GM18519 (cell line): ENCODE measurements at regions not wholly inside any gene's neighbourhood (a gene's known extent, or its start where the extent isn't known, plus 50 kb on each side); places are given as distances from the start of the nearest gene placed in this dataset.

ENCODE experiments used
- ATAC-seq: cut with Tn5 transposase; IDR thresholded peaks from one replicate; pipeline ENCODE4 v1.9.1; 2021; ENCODE audit warnings: mild to moderate bottlenecking, moderate library complexity; ENCODE audit not compliant: unreplicated experiment, low FRiP score

- ATAC-seq: no peak
These were observed 659.0 kb upstream of the GNPDA2 start for GRCh38 chr4:45385306-45385705.

DNA sequence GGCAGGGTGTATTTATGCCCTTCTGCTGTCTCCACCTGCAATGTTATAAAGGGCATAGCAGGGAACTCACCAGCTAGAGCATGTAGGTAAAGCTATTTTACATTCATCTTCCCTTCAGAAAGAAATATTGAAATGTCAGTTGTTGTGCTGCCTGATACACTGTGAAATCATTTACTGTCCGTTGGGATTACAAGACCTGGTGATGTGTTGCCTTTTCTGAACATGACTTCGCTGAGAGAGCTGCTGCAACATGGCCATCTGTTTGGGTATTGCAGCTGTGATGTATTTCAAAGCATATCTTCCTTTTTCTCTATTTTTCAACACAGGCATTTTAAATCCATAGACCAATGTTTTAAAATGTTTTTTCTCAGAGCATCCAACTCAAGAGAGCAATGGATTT, 644.1 kb upstream of the GNPDA2 start:
- no peak for ATAC-seq

GRCh38 chr4:45368832-45369231, 642.5 kb upstream of the GNPDA2 start:
- ATAC-seq: no peak

GRCh38 chr4:45363931-45364330, 637.6 kb upstream of the GNPDA2 start:
- ATAC-seq: no peak

DNA sequence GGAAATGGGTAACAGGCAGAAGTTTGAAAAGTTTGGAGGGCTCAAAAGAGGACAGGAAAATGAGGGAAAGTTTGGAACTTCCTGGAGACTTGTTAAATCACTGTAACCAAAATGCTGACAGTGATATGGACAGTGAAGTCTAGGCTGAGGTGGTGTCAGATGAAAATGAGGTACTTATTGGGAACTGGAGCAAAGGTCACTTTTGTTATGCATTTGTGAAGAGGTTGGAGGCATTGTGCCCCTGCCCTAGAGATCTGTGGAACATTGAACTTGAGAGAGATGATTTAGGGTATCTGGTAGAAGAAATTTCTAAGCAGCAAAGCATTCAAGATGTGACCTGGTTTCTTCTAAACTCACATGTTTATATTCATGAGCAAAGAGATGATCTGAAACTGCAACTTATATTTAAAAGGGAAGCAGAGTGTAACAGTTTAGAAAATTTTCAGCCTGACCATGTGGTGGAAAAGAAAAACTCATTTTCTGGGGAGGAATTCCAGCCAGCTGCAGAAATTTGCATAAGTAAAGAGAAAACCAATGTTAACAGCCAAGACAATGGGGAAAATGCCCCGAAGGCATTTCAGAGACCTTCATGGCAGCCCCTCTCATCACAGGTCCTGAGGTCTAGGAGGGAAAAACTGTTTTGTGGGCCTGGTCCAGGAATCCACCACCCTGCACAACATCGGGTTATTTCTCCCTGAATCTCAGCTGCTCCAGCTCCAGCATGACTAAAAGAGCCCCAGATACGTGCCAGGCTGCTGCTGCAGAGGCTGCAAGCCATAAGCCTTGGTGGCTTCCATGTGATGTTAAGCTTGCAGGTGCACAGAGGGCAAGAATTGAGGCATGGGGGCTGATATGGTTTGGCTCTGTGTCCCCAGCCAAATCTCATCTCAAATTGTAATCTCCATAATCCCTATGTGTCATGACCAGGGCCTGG, 632.5 kb upstream of the GNPDA2 start:
- no peak for ATAC-seq

GRCh38 chr4:45353161-45353560, 626.8 kb upstream of the GNPDA2 start:
- ATAC-seq: no peak

DNA sequence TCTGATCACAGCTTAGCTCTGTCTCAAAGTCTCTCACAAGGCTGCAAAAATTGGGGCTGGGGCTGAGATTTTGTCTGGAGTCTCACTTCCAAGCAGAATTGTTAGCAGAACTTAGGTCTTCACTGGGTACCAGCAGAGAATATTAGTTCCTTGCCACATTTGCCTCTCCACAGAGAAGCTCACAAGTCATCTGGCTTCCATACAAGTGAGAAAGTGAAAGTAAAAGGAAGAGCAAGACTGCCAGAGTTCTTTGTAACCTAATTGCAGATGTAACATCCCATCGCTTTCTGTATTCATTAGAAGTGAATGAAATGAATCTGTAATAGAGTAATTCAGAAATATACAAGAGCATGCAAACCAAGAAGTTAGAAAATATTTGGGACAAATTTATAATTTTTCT, 624.1 kb upstream of the GNPDA2 start:
- ATAC-seq: peak; percentile 82

DNA sequence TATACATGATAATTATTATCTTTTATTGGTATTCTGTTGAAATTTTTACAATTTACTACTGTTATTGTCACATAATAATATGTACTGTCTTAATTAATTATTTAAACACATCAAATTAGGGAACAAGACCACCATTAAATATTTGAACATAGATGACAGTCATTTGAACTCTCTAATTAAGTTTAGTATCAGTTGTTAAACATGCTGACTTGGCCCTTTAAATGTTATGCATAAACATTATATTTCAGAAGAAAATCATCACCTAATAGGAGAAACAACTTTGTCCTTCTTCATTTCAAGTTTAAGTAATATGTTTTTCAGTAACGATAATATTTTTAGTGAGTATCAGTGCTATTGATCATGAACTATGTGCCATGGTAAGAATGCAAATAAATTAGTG, 623.5 kb upstream of the GNPDA2 start:
- ATAC-seq: no peak

GRCh38 chr4:45346816-45347435, 620.6 kb upstream of the GNPDA2 start:
- no peak for ATAC-seq

- no peak for ATAC-seq
These were observed 619.2 kb upstream of the GNPDA2 start for GRCh38 chr4:45345558-45345957.

DNA sequence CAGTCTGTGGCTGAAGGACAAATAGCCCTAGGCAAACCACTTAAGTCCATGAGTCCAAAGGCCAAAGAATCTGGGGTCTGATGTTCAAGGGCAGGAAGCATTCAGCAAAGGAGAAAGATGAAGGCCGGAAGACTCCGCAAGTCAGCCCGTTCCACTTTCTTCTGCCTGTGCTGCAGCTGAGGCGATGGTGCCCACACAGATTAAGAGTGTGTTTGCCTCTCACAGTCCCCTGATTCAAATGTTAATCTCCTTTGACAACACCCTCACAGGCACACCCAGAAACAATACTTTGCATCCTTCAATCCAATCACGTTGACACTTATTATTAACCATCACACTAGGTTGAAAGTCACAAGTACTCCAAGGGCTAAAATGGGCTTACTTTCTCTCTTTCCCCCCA, 605.4 kb upstream of the GNPDA2 start:
- ATAC-seq: no peak

GRCh38 chr4:45327544-45327943, 601.2 kb upstream of the GNPDA2 start:
- no peak for ATAC-seq

- no peak for ATAC-seq
These were observed 598.4 kb upstream of the GNPDA2 start for GRCh38 chr4:45324455-45325417.

DNA sequence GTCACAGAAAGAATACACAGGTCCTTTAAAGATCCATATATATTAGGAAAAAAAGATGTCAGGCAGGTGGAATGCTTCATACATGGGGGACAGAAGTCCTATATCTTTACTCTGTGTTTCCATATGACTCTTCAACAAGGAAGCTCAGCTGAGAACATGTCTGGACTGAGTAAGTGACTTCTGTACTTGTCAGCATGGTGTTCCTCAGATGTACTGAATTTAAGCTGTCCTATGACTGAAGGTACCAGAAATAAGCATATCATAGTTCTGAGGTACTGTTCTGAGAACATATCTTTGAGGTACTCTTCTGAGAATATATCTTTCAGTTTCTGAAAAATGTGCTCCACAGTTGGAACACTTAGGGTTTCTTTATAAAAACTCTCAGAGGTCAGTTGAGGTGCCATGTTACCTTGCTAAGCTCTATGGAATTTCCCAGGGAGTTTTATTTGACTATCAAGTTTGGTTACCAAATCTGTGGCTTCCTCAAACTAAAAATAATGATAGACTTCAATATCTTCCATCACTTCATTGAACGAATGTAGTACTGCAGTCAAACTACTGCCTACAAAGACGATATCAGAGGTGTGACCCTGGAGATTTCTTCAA, 597.2 kb upstream of the GNPDA2 start:
- ATAC-seq: no peak

- no peak for ATAC-seq
These were observed 591.4 kb upstream of the GNPDA2 start for GRCh38 chr4:45317739-45318138.

DNA sequence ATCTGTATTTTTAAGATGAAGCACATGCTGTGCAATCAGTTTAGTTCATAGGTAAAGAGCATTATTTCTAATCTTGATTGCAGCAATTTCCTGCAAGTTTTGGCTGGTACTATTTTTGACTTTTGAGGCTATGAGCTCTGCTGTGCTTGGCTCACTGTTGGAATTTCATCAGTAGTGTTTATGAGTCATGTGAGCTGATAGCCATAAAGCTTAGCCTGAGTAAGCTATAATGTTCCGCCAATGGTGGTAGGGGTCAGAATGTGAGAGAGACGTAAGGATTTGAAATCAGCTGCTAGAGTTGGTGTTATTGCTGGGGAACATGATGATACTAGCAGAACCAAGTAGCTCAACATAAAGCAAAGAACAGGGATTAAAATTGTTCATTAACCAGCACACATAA, 590.9 kb upstream of the GNPDA2 start:
- no peak for ATAC-seq

- no peak for ATAC-seq
These were observed 589.9 kb upstream of the GNPDA2 start for GRCh38 chr4:45316257-45316656.

DNA sequence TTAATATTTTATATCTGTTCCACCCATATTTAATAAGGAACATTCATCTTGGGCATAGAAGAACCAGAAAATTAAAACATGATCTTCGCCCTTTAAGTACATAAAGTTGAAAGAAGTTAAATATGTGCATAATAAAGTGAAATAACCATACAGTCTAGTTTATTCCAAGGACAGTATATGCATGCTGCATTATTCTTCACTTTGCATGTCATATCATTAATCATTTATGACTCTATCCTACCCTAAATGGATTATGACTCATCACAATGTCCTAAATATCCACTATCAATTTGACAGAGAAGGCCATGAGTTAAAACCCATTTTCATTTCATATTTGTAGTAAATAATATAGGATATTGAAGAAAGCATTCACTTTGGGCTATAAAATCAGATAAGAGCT, 576.5 kb upstream of the GNPDA2 start:
- ATAC-seq: no peak

DNA sequence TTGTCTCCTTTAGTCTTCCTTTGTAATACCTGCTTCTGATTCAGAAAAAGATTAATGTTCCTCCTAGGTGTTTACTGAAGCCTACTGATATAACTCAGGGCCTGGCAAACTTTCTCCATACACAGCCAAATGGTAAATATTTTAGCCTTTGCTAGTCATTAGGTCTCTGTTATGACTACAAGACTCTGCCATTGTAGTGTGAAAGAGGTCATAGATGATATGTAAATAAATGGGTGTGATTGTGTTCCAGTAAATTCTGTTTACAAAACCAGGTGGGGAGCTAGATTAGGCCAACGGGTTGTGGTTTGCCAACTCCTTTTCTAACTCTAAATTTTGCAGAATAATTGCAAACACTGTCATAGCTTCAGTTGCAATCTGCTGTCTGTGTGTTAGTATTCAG, 568.1 kb upstream of the GNPDA2 start:
- no peak for ATAC-seq

DNA sequence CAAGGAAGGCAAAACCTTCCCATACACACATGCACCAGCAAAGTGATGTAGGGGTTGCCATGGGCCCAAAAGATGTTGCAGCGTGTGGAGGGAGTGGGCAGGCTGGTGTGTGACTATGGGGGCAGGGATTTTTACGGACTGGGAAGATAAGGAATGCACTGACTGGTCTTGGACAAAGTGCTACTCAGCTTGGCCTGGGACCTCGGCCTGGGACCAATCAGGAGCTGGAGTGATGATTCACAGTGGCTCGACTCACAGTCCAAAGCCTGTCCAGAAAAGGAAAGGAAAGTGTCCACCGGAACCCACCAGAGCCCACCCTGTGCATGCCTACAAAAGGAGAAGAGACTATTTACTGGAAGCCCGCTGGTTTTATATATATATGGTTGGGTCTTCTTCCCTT, 567.0 kb upstream of the GNPDA2 start:
- ATAC-seq: no peak

DNA sequence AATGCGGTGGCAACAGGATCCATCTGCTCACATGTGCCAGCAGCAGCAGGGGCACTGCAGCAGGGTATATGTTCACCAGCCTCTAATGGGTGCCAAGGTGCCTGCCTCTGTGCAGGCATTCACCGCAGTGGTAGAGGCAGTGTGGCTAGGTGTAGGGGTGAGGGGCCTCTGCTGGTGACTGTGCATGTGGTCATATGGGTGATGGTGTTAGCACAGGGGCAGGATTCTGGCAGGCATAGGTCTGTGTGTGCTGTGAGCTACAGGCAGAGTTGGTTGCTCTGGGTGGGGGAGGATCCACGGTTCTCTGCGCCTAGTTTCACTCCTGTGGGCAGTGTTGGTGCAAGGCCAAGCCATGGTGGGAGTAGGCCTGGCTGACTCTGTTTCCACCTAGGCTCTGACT, 566.5 kb upstream of the GNPDA2 start:
- no peak for ATAC-seq
